Stimulated activated CD4-positive, alpha-beta T cell treated with anti-CD3 and anti-CD28 coated beads, Interleukin-12 subunit alpha, Interleukin-12 subunit beta, amount 100 ng/mL, for 4 hours (primary cell): ENCODE measurements at regions not wholly inside any gene's neighbourhood (a gene's known extent, or its start where the extent isn't known, plus 50 kb on each side); places are given as distances from the start of the nearest gene placed in this dataset.
"Not testable (repeated sequence)": the region's sequence is repeated elsewhere in the genome, so short reads cannot be mapped to it uniquely, and the experiment has no call there.

Experiments used
- DNase-seq: peaks from one replicate; pipeline ENCODE4 v3.0.0-alpha.2; 2020

DNA sequence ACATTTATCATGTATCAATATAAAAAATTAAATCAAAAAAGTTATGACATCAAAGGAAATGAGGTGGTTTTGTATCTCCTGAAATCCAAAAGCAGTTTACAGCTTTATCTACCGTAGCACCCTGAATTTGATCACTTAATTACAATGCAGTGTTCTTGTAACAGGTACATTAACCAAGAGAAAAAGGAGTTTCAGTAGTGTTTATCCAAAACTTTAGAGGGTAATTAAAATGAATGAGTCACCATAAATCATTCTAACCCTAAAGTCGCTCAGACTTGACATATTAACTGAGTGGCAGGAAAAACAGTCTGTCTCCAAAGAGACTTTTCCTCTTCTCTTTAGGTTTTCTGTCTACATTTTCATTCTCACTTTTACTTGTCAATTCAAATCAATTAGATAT is 907.6 kb upstream of the EPHA5 start:
- DNase-seq, result no peak

DNA sequence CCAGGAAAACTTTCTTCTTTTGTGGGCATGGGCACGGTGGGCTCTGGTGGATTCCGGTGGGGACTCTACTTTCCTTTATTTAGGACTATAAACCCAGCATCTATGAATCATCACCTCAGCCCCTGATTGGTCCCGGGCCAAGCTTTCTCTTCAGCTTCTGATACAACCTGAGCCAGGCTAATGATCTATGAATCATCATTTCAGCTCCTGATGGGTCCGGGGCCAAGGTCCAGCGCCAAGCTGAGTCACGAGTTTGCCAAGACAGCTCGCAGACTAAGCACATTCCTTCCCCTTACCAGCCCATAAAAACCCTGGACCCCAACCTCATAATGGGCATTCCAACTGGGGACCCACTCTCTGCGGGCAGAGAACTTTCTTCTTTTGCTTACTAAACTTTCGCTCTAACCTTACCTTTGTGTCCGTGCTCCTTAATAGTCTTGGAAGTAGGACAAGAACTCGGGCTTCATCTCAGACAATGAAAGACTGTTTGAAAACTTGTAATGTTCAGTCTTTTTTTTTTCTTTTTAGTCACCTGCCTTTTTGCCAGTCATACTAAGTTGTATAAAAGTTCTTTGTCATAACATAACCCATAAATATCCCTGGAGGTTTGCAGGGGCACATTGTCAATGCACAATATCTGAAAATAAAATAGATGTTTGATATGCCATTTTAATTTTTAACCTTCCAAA is 904.9 kb upstream of the EPHA5 start:
- no peak for DNase-seq

DNA sequence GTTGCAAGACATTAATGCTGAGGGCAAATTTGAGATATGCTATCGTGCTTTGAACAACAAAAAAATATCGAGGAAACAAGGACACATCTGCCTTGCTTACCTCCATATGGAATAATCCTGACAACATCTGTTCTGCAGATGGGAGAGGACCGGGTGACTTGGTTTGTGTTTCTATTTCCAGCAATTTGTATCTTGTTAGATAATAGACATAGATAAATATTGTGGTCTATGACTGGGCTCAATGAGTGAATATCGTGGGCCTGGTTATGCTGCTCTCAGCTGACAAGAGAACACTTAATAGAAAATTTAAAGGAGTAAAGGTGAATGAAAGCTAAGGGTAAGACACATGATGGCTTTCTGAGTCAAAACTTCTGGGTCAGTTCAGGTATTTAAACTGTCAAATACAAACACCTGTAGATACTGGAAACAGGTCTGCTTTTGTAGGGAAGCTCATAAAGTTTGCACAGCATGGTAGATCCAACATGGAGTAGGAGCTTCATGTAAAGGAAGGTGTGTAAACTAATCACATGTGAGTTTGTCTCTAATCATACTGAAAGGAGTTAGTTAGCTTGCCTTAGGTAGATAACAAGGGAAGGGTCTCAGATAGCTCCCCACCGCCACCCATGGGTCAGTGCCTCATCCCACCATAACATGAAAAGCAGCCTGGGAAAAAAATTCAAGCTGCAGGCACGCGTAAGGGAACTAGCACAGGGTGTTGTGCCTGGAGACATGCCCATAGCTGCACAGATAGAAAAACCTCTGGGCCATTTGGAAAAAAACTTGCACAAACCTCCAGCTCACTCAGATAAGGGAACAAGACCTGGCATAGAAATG is 904.1 kb upstream of the EPHA5 start:
- DNase-seq, result no peak

DNA sequence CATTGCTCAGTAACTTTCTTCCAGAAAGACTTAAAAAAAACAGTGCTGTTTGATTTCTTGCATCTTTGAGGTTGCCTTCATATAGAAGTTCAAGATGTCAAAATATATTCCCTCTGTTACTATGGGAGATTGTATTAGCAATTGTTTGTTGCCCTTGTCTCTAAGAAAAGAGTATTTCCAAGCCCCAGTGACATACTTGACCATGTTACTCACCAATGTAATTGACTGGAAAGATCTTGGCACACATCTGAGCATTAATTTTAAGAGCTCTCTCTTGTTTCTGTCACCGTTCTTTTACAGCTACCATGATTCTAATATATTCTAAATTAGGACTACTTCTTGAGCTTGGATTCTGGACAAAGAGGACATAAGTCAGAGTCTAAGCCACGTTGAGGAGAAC is 902.7 kb upstream of the EPHA5 start:
- DNase-seq, result no peak

DNA sequence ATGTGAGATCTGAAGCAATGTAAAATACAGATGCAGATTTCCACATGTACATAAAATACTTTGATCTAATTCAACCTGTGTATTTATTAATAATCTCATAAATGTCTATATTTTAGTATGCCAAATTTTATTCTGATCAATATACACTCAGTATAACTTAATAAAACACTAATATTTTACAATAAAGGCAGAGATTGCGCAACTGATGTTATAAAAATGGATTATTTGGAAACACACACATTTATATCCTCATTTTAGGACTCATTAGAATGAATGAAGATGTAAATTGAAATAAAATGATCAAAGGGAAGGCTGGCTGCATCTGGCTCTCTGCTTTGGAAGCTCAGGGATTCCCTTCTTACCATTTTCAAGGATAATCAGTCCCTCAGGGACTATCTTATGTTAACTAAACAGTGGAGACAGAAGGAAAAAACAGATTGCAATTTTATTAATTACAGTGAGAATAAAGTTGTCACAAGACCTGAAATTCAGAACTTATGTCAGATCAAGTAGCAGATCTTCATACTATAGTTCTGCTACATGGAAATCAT is 900.9 kb upstream of the EPHA5 start:
- no peak for DNase-seq

DNA sequence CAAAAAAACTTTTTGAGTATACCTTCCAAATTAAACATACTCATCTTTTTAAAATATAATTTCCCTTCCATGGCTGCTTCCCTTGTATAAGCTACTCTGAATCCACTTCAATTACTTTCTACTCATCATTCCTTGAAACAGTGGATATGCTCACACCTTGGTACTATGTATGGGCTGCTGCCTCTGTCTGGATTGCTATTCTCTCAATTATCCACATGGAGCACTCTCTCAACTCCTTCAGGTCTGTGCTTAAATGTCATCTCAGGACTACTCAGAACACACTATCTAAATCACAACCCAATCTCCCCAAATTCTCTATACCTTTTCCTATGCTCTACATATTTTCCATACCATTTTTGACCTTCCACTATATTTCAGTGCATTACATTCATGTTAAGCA is 898.9 kb upstream of the EPHA5 start:
- DNase-seq, result no peak

DNA sequence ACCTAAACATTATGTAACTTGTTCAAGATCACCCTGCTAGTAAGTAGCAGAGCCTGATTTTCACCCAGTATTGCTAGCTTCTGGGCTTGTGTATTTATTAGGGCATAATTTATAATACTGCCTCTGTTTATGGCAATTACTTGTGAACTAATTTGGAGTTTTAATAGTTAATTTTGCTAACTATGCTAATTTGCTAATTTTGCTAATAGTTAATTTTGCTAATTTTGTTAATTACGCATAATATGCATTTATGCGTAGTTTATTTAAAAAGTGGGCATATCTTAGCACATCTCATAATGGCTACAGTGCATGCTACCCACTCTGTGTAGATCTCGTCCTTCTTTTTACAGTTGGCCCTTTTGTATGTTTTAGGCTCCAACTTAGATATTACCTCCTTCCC is 898.1 kb upstream of the EPHA5 start:
- DNase-seq, result no peak

DNA sequence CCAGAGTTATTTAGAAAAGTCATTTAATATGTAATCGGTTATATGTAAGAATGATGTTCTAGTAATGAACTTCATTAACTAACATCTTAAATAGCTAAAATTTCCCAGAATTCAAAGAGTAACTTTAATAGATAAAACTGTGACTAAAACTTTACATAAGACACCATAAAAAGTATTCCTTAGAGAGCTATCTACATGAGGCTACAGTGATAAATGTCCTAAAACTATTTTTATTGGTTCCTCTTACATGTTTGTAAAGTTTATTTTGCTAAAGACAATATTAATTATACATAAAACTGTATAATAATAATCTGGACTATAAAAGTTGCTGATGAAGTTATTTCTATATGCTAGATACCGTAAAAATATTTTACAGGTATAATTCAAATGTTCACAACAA is 897.7 kb upstream of the EPHA5 start:
- DNase-seq, result no peak

DNA sequence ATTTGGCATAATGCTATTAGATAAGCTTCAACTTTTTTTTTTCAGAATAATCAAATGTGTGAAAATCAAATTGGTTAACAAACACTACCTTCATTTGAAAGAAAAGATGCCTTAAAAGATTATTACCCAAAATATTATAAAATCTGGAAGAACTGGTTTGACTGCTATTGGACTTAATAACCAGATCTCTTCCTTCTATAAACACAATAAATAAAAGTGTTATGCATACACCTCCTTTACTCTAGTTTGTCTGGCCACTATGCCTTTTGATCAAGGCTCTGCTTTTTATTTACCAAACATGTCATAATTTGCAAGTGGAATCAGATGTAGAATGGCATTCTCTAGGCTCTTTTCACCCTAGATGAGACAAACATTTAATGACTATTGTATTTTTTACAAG is 897.3 kb upstream of the EPHA5 start:
- DNase-seq, result no peak

DNA sequence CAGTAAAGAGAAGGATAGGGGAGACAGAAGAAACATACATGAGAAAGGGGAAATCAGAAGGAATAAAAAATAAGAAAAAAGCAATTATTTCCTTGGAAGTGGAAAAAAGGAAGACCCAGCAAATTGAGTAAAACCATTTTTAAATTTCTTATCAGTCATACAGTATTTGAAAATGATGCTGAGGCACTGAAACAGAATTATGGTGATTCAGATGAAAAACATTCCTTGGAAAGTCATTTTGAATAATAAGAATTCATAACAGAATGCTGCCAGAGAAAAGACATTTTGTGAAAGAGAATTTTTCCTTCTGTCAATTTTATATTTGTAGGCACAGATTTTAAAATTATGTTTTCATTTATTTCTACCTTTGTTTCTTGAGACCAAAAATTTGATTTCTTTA is 895.5 kb upstream of the EPHA5 start:
- DNase-seq, result no peak

DNA sequence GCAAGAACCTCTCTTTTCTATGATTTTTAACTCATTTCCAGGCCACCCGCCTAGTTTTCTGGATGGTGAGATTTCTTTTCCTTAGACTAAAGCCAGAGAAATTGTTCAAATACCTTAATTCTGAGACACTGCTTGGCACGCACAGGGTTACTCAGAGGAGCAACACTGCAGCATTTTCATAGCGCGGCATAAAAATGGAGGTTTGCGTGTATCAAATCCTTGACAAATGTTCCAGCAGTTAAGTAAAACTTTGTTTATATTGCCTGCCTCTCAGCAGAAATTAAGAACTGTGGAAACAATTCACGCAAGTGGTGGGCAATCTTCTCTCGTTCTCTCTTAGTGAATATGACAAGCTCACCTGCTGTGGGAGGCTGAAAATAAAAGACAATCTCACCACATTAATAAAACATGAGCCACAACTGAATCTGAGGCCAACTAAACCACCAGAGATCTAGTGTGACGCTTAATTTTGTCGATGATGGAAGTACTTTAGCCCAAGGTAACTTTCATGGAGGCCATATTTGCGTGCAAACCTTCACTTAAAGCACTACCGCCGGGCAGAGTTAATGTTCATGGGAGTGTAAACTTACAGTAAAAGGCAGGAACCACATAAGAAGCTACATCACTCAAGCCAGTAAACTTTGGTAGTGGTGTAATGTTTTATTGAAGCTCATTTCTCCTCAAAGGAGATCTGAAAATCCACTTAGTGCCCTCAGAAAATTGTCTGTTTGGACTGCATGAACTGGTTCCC is 894.8 kb upstream of the EPHA5 start:
- no peak for DNase-seq

DNA sequence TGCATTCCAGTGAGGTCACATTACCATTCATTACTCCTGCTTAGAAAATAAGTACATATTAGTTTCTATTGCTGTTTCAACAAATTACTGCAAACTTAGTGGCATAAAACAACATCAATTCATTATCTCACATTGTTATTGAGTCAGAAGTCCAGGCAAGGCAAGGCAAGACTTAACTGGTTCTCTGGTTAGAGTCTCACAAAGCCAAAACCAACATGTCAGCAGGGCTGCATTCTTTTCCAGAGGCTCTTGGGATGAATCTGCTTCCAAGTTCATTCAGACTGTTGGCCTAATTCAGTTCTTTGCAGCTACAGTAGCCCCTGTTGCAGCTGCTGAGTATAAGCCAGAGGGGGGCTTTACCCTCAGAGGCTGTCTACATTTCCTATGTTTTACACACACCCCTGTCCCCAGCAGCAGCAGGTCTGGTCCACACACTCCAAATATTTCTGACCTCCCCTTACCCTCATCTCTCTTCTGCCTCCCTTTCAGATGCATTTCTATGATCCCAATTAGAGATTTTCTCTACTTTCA is 892.1 kb upstream of the EPHA5 start:
- no peak for DNase-seq

DNA sequence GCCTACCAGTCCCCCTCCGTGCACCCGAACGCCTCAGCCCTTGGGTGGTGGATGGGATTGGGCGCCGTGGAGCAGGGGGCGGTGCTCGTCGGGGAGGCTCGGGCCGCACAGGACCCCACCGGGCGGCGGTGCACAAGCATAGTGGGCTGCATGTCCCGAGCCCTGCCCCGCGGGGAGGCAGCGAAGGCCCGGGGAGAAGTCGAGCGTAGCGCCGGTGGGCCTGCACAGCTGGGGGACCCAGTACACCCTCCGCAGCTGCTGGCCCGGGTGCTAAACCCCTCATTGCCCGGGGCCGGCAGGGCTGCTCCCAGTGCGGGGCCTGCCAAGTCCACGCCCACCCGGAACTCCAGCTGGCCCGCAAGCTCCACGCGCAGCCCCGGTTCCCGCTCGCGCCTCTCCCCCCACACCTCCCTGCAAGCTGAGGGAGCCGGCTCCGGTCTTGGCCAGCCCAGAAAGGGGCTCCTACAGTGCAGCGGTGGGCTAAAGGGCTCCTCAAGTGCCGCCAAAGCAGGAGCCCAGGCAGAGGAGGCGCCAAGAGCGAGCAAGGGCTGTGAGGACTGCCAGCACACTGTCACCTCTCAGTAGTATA is 891.3 kb upstream of the EPHA5 start:
- DNase-seq, result not testable (repeated sequence)

DNA sequence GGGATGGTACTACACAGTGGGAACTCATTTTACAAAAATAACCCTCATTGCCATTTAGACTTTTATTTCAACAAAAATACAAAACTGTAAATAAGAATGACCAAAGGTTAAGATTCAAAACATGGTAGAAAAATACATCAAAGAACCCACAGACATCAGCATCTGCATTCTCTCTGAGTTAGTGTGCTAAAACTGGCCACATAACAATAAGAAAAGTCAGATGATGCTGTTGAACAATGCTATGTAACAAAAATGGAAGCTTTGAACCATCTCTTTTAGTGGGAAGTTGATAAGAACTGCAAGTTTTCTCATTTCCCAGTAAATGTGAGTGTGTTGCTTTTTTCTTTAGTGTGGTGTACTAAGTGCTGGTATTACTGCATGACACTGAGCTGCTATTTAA is 888.4 kb upstream of the EPHA5 start:
- no peak for DNase-seq

DNA sequence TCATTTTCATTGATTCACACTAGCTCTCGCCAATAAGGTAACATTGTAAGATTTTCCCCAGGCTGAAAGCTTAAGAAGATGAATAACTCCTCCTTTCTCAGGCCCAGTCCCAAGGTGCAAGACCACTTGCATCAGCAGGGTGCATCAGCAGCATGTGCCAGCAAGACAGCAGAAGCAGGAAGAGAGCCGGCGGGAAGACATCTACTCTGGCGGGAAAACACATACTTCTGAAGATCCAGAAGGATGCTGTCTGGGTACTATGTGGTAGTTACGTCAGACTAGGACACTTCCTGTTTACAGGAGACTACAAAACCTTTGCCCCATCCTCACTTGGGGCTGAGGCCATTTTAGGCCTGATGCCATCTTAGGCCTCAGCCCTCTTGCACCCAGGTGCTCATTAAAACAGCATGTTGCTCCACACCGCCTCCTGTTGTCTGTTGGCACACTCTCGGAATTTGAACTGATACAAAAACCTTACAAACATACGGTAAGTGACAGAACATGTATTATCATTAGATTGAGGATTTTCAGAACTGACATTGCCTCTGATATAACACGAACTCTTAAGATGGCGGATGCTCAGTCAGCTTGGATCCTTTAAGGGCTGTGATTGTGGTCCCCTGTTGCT is 886.5 kb upstream of the EPHA5 start:
- no peak for DNase-seq

DNA sequence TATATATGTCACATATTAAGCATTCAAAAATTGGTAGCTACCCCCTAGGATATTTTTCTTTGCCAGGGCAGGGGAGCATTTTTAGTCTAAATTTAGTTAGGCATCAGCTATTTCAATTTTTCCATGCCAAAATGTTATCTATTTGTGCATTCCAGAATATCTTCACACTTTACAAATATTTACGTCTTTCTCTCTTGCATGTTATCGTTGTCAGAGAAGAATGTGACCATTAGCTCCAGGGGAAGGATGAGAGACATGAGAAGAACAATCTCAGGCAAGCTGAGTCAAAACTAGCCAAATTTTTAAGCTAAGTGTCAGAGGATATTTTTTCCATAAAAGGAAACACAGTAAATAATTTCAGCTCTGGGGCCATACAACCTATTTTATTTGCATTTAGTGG is 885.0 kb upstream of the EPHA5 start:
- no peak for DNase-seq

DNA sequence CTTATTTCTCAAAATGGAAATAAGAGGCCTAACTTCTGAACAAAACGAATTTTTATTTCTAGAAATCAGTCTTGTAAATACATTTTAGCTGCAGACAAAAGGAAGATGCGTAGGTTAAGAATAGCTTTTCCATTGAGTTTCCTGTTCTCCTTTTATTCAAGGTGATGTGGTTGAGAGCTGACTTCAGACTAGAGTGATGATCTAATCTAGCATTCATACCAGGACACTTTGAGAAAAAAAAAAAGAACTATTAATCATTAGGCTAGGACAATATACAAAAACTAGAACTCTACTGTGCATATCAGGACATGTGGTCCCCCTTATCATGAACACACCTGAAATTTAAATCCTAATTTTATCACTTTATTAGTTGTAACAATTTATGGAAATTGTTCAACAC is 884.5 kb upstream of the EPHA5 start:
- DNase-seq, result no peak

DNA sequence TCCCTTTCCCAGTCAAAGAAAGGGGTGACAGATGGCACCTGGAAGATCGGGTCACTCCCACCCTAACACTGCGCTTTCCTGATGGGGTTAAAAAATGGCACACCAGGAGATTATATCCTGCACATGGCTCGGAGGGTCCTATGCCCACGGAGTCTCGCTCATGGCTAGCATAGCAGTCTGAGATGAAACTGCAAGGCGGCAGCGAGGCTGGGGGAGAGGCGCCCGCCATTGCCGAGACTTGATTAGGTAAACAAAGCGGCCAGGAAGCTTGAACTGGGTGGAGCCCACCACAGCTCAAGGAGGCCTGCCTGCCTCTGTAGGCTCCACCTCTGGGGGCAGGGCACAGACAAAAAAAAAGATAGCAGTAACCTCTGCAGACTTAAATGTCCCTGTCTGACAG is 875.0 kb upstream of the EPHA5 start:
- not testable (repeated sequence) for DNase-seq

DNA sequence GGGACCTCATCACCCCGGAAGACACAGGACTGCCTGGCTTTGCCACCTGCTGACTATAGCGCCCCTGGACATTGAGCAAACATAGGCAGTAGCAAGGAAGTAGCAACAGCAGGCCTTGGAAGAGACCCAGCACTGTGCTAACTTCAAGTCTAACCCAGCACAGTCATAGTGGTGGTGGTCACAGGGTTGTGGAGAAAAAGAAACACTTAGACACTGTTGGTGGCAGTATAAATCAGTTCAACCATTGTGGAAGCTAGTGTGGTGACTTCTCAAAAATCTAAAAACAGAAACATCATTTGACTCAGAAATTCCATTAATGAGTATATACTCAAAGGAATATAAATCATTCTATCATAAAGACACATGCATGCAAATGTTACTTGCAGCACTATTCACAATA is 874.0 kb upstream of the EPHA5 start:
- DNase-seq, result no peak

DNA sequence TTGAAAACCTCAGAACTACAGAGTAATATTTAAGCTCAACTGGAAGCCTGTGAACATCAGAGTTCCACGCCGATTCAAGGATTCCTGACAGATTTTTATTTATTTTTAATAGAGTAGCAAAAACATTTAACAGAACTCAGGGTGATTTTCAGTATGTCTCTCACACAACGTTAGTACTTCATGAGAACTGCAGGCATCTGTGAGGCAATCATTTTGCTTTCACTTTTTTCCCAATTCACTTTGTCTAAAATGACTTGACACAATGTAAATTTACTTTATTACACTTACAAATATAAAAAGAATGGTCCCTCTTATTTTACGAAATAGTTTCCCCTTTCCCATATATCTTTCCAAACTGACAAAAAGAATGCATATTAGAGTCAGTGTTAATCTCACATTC is 869.5 kb upstream of the EPHA5 start:
- no peak for DNase-seq

DNA sequence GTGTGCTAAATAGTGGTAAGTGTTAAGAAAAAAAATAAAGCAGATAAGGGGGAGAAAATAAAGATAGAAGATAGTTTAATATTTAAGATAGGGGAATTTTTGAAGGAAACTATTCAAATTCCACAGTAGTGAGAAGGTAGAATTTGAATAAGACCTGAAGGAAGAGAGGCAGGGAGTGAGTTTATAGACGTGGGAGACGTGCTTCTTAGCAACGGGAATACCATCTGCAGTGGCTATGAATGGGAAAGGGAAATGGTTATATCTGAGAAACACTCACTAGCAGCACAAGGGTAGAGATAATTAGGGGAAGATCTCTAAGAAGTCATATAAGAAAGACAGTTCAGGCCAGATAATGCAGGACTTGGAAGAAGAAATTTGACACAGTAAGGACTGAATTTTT is 854.5 kb upstream of the EPHA5 start:
- no peak for DNase-seq

DNA sequence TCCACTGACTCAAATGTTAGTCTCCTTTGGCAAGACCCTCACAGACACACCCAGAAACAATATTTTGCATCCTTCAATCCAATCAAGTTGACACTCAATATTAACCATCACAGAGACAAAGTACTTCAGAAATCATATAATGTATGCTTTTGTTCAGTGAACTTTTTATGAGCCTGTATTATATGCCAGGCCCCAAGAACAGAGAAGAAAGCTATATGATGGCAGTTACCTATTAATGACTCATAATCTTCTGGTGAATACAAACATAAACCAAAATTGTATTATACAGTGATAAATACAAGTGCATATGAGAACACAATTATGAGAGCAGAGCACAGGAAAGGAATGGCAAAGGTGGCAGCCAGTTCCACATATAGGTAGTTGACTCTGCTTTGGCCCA is 852.0 kb upstream of the EPHA5 start:
- DNase-seq, result no peak

DNA sequence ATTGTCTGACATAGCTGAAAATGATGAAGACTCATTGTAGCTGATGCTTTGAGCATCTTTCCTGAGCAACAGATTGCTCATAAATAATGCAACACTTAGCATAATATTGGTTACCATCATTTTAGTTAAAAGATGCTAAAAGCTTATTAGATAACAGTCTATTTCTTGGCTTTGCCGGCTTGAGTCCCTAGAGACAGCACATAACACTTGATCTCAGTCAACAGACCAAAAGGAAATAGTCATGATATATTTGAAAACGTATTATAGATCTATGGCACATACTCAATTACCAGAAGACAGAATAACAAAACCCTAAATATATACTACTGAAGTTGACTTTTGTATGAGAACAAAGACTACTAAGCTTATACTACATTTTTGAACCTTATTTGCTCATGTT is 846.7 kb upstream of the EPHA5 start:
- DNase-seq, result no peak
